ENCODE measurements at regions not wholly inside any gene's neighbourhood (a gene's known extent, or its start where the extent isn't known, plus 50 kb on each side); places are given as distances from the start of the nearest gene placed in this dataset.

- TF ChIP-seq MYB (IDR thresholded peaks at IDR 0.05; ENCODE audit: borderline replicate concordance, low read depth, low read length) = no peak
Observed at GRCh38 chrX:140165849-140166248, 200.5 kb upstream of the CXorf66 start (continued).

DNA sequence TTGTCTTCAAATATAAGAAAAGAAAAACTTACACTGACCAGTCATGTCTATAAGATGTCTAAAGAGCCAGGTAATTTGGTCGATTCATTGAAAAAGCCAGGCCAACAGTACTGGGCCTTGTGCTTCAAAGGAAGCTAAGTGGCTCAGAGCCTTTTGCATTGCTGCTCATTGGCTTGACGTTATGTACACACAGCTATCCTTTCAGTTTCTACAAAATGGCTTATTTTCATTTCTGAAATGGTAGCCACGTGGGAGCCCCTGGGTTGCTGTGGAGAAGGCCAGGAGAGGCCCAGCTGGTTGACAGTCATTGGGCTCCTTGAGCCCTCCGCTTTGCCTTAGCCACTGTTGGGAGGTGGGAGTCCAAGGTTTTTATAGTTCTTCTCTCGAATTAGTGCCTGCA lies 199.1 kb upstream of the CXorf66 start:
- Histone ChIP-seq H3K36me3 (ENCODE audit: control insufficient read depth in 2 of 2, insufficient read depth in 2 of 2, low read length in 1 of 2) (no peaks in the 10 kb centered on the region), H3K4me3 (no peak overlapping the region), H3K9ac (ENCODE audit: control insufficient read depth, insufficient read depth, low read length) (no peak overlapping the region), H2AFZ (ENCODE audit: control insufficient read depth, low read depth, low read length) (no peak overlapping the region), H3K9me3 (replicated peaks; ENCODE audit: control insufficient read depth, insufficient read depth, low read length) (no peaks in the 10 kb centered on the region), H3K4me2 (ENCODE audit: control insufficient read depth, insufficient read depth) (no peak overlapping the region), H4K20me1 (ENCODE audit: control insufficient read depth, insufficient read depth) (no peaks in the 10 kb centered on the region), H3K79me2 (ENCODE audit: control insufficient read depth, insufficient read depth, low read length) (no peaks in the 10 kb centered on the region), H3K27ac (ENCODE audit: control insufficient read depth, insufficient read depth) (no peak overlapping the region), H3K27me3 (replicated peaks in 1 of 2; ENCODE audit: control insufficient read depth in 2 of 2, insufficient read depth in 2 of 2, low read length in 1 of 2) (no peaks in the 10 kb centered on the region), H3K4me1 (ENCODE audit: control insufficient read depth, insufficient read depth, low read length) (no peaks in the 10 kb centered on the region)
- 12% methylated on average over 5 of the region's 5 CpGs for WGBS (ENCODE audit: insufficient coverage, insufficient replicate concordance, low lambda C conversion rate, missing lambda C conversion rate)
- intact Hi-C loops (cut with micrococcal nuclease; ENCODE audit: unreplicated experiment) (no loop called here), in situ Hi-C loops (cut with MboI) (no loop called here)
- RAD21 ChIA-PET (ENCODE audit: unreplicated experiment) = no interaction called here
- no peak for FAIRE-seq
- TF ChIP-seq SRF (IDR thresholded peaks at IDR 0.05; ENCODE audit: low read depth in 2 of 2, low read length in 2 of 2) = no peak
- no peak for TF ChIP-seq NFYB (IDR thresholded peaks at IDR 0.05; ENCODE audit: insufficient read depth, low read depth, low read length)
- TF ChIP-seq ZNF384 (IDR thresholded peaks at IDR 0.05; ENCODE audit: borderline replicate concordance, low read depth, low read length) = no peak
- TF ChIP-seq IKZF1 (conservative IDR thresholded peaks at IDR 0.05) = no peak
- TF ChIP-seq, protein P1, sequence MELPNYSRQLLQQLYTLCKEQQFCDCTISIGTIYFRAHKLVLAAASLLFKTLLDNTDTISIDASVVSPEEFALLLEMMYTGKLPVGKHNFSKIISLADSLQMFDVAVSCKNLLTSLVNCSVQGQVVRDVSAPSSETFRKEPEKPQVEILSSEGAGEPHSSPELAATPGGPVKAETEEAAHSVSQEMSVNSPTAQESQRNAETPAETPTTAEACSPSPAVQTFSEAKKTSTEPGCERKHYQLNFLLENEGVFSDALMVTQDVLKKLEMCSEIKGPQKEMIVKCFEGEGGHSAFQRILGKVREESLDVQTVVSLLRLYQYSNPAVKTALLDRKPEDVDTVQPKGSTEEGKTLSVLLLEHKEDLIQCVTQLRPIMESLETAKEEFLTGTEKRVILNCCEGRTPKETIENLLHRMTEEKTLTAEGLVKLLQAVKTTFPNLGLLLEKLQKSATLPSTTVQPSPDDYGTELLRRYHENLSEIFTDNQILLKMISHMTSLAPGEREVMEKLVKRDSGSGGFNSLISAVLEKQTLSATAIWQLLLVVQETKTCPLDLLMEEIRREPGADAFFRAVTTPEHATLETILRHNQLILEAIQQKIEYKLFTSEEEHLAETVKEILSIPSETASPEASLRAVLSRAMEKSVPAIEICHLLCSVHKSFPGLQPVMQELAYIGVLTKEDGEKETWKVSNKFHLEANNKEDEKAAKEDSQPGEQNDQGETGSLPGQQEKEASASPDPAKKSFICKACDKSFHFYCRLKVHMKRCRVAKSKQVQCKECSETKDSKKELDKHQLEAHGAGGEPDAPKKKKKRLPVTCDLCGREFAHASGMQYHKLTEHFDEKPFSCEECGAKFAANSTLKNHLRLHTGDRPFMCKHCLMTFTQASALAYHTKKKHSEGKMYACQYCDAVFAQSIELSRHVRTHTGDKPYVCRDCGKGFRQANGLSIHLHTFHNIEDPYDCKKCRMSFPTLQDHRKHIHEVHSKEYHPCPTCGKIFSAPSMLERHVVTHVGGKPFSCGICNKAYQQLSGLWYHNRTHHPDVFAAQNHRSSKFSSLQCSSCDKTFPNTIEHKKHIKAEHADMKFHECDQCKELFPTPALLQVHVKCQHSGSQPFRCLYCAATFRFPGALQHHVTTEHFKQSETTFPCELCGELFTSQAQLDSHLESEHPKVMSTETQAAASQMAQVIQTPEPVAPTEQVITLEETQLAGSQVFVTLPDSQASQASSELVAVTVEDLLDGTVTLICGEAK (IDR thresholded peaks at IDR 0.05; ENCODE audit: borderline replicate concordance) = no peak
- TF ChIP-seq REST (IDR thresholded peaks at IDR 0.05; ENCODE audit: low read depth, low read length) = no peak
- TF ChIP-seq BRCA1 (IDR thresholded peaks at IDR 0.05; ENCODE audit: low read depth, low read length) = no peak
- no peak for TF ChIP-seq TBL1XR1 (IDR thresholded peaks at IDR 0.05; ENCODE audit: low read depth, low read length)
- DNase-seq (ENCODE audit: low read depth, low spot score) = no peak
- SMC1A ChIA-PET (ENCODE audit: uncharacterized antibody, unreplicated experiment) = no interaction called here
- POLR2A ChIA-PET = no interaction called here
- no TSS peak for BruUV-seq (replicated peaks)
- CTCF ChIA-PET = interaction anchor here (1.3 kb wide), 1 partner anchor 42 kb away, joined by 3 read pairs; no protein-coding TSS in a partner anchor
- no peak for ATAC-seq
